Stimulated activated CD4-positive, alpha-beta T cell treated with anti-CD3 and anti-CD28 coated beads, Interleukin-15, amount 100 ng/mL, for 48 hours (primary cell): ENCODE measurements at regions not wholly inside any gene's neighbourhood (a gene's known extent, or its start where the extent isn't known, plus 50 kb on each side); places are given as distances from the start of the nearest gene placed in this dataset.

ENCODE experiments used
- DNase-seq, 2 donors: peaks; one replicate each; pipeline ENCODE4 v3.0.0-alpha.2; 2020; ENCODE audit warnings: low read depth in 2 of 2

- no peak for DNase-seq
Observed at GRCh38 chr20:1790386-1790785, 104.8 kb upstream of the SIRPA start.

DNA sequence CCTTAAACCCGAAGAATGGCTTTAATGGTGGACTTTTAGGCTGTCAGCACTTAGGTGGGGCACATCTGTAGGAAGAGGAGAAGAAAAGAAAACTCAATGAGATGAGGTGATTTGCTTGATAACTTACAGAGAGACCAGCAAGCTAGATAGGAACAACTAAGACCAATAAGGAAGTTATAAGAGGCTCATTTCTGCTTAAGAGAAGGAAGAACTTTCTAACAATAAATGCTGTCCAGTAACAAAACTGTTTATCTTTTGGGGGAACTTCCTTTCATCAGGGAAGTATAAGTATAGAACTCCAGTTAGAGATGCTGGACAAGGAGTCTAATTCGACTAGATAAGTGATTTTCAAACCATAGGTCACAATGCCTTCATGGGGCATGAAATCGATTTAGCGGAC lies 107.2 kb upstream of the SIRPA start:
- no peak for DNase-seq

GRCh38 chr20:1786486-1786885 lies 108.7 kb upstream of the SIRPA start:
- no peak for DNase-seq

GRCh38 chr20:1784586-1784985 lies 110.6 kb upstream of the SIRPA start:
- DNase-seq, result no peak

DNA sequence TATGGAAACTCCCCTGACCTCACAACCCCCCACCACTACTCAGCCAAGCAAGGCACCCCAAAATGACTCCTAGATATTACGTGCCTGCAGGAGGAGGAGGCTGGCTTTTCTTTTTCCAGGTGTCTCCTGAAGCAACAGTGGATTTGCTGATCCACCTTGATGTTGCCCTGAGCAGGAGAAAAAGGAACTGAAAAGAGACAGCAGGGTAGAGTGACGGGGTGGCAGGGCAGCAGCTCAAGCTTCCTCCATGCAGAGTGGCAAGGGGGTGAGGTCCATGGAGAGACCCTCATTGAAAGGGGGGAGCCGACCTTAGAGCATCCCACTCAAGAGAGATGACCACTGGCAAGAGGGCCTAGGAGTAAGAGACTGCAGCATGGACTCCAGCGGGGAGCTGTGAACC lies 112.0 kb upstream of the SIRPA start:
- DNase-seq, result no peak

DNA sequence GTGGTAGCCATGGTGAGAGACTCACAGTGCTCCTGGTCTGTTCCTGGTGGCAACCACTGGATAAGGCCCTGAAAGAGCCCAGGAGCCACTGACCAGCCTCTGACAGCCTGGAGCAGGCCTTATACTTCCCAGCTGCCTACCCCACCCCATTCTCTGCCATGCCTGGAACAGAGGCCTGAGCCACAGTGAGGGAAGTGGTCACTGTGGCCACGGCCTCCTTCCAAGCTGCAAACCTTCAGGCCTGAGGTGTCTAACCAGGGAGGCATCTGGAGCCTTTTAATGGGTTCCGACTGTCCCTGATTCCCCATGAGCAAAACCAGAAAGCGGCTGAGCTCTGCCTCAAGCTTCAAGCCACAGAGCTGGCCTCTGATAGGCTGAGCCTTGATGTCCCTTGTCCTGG lies 113.0 kb upstream of the SIRPA start:
- DNase-seq, result no peak

DNA sequence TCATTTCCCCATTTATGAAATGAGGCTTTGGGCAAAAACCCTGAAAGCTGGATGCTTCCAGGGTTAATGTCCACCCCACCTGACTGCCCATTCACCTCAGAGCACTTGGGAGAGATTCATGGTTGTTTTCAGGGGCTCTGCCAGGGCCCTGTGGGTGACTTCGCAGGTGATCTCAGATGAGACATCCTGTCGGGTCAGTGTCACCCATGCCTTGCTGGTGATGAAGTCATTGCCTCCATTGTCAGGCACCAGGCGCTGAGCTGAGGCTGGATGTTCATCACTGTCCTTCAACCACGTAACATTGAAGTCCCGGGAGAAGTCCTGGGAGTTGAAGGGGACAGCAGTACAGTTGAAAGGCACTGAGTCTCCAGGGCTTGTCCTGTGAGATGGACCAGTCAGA lies 115.6 kb upstream of the SIRPA start:
- no peak for DNase-seq

DNA sequence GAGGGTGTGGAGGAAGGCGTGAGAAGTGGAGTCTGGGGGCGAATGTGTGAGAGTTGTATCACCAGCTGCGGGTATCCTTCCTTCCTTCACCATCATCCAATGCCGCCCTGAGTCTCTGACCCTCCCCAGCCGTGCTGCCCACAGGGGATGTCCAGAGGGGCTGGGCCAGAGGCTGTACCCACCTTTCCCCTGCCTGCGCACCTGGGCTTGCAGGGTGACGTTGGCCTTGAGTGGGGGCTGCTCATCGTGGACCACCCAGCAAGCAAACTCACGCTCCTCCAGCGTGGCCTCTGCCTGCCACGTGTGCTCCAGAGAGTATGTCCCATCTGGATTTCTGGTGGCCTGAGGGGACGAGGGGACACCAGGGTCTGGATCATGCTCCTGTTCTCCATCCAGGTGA lies 116.9 kb upstream of the SIRPA start:
- DNase-seq, result no peak

- DNase-seq, result no peak
Observed at GRCh38 chr20:1777476-1777820, 117.8 kb upstream of the SIRPA start.

DNA sequence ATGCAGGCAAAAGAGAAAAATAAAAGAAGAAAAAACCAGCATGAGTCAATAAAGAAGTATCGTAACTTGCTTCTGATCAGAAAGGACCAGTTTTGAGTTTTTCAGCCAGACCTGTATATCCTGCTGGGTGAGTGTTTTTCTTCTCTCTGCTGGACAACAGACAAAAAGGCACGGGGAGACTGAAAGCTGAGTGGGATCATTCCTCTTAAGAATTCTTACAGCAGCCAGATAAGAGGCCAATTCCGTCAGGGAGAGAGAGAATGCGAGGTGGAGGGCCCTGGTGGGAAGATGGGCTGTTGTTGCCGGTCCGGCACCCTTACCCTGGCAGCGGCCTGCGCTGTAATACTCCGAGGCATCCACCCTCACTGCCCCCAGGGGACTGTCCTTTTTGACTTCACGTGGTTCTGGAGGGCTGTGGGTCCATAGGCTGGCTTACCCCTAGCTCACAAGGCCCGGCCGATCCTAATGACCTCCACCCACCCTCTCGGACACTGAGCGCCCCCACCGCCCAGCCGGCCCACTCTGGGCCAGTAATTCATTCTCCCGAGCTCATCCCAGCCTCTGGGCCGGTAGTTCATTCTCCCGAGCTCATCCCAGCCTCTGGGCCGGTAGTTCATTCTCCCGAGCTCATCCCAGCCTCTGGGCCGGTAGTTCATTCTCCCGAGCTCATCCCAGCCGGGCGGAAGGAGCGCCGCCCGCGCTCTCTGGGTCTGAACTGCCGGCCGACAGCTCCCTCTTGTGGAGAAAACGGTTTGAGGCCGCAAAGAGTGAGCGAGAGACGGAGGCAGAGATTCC lies 118.3 kb upstream of the SIRPA start:
- DNase-seq, result peak; percentile 55 to 81

DNA sequence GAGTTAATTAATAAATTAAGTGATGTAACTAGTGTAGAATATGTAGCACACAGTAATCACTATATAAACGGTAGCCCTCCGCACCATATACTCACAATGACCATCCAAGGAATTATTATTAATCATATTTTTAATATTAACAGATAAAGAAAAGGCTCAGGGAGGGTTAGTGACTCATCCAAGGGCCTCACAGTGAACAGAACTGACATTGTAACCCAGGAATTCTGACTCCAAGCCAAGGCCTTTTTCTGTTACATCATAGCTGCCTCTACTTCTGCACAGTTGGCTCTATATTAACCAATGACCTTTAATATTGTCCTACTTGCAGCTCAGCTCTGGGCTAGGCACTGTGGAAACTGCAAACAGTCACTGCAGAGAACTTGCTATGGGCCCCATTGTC lies 117.5 kb upstream of the SIRPG start:
- no peak for DNase-seq

- DNase-seq, result no peak
Observed at GRCh38 chr20:1774479-1774878, 116.9 kb upstream of the SIRPG start.

DNA sequence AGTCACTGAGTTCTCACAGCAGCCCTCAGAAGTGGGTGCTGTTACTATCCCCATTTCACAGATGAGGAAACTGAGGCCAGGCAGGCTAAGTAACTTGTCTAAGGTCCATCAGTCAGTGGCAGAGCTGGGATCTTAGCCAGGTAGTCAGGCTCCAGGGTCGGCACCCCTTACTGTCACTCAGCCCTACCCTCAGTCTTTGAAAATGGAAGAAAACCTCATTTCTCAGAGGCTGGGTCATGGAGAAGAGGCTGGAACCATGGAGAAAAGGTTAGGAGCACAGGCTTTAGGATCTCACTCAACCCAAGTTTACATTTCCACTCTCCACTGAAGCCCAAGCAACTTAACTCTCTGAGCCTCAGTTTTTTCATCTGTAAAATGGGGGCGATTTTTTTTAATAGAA lies 116.2 kb upstream of the SIRPG start:
- DNase-seq, result no peak

DNA sequence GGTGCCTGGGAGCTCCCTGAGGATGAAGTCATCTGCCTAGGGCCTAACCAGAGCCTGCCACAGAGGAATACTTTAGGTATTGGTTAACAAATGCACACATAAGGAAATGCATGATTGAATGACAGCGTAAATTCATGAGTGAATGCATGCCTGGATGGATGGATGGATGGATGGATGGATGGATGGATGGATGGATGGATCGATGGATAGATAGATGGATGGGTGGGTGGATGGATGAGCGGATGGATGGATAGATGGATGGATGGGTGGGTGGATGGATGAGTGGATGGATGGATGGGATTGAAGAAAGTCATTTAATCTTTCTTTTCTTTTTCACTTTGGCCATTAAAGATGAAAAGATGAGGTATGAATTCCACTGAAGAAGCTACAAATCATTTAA lies 111.9 kb upstream of the SIRPG start:
- DNase-seq, result no peak

- DNase-seq, result no peak
Observed at GRCh38 chr20:1766731-1767130, 109.2 kb upstream of the SIRPG start.

GRCh38 chr20:1764136-1765033 lies 106.8 kb upstream of the SIRPG start:
- peak; percentile 24 to 45 for DNase-seq

GRCh38 chr20:1761598-1761997 lies 104.0 kb upstream of the SIRPG start:
- DNase-seq, result no peak

DNA sequence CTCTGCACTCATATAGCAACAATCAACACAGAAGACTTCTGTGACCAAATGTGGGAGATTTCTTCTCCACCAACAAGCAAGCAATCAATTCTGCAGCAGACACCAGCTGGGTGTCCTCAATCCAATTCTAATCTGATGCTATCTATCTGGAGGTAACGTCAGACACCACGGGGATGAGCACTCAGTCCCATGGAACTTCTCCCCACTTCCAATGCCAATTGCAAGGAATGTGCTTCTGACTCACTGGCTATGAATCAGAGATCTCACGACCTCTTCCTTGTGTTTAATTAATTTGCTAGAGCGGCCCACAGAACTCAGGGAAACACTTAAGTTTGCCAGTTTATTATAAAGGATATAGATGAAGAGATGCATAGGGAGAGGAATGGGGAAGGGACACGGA lies 103.5 kb upstream of the SIRPG start:
- DNase-seq, result no peak

DNA sequence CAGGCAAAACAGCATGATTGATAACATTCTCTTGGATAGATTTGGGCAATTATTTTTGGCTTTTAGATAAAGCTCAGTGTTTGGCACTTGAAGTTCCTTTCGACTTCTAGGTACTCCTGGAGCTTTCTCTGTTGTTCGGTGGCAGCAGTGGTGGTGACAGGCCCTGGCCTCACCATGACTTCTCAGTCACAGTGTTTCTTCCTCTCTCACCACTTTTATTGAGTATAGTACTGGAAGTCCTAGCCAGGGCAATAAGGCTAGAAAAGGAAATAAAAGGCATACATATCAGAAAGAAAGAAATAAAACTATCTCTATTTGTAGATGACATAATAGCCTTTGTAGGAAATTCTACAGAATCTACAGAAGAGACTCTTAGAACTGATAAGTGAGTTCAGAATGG lies 101.2 kb upstream of the SIRPG start:
- DNase-seq, result no peak

DNA sequence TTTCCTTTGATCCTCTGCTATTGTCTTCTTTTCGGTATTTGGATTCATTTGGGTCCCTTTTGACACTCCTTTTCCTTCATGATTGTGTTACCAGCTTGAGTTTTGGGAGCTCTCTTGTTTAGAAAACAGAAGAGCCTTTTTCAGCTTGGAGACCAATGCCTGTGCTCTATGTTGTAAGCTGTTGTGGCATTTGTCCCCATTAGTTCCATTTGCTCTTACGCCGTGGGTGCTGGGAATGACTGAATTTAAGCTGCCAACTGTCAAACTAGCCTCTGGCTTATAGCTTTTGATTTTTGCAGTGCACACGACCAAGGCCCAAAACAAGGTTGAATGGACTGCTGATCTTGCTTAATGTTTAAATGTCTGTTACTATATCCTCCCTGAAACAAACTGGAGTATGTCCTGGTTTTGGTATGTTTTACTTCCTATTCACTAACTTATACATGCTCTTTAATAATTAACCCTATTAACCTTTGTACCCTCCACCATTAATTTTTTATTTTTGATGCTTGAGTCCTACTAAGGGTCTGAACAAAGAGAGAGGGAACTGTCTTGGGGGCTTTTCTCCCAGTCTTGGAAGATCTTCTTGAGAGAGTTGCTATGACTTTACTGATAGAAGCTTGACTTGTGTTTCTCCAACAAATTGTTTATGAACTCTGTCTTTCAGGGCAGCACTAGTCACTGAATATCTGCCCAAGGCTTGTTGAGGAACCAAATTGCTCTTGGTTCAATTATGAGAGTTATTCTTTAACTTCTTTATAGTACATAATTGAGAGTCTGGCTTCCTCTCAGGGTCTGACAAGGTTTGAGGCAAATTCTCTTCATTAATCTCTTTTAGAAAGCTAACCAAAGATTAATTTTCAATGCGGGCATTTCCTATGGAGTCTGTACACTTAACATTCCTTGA lies 100.3 kb upstream of the SIRPG start:
- no peak for DNase-seq

DNA sequence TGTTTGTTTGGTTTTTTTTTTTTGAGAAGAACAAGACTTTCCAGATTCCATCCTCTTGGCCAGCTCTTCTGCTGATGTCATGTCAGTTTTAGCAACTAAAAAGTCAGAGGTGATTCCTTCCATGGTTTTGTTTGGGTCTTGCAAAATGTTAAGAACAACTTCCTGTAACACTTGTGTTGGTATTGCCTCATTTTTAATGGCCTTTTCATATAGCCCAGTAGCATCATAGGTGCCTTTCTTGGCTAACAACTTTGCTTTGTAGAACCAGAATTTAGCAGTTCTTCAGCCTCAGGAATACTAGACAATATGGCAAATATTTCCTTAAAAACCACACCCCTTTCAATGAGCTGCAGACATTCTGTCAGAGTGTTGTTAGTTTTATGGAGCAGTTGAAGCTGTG lies 99.5 kb upstream of the SIRPG start:
- DNase-seq, result no peak

GRCh38 chr20:1754749-1755148 lies 97.2 kb upstream of the SIRPG start:
- DNase-seq, result no peak
